ENCODE measurements at regions not wholly inside any gene's neighbourhood (a gene's known extent, or its start where the extent isn't known, plus 50 kb on each side); places are given as distances from the start of the nearest gene placed in this dataset.

DNA sequence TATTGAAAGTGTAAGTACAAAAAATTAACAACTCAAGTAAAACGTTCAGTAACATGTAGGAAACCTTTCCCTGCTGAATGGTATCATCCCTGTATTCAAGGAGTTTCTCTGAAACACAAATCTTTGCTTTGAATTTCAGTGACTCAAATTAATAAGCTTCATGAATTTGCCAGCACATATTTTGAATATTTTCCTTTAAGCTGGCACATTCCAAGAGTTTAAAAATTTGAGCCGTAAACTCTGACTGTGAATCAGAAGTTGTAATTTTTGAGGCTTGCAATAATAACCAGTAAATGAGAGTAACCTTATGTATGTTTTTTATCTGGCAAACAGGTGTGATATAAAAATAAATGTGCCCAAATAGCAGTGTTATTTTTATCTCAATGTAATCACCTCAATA, 1722.6 kb upstream of the PRR20A start:
- Histone ChIP-seq H3K27ac (no peak overlapping the region), H3K27me3 (replicated peaks) (no peaks in the 10 kb centered on the region), H3K4me3 (ENCODE audit: low read depth, low read length) (no peak overlapping the region), H3K36me3 (replicated peaks) (no peaks in the 10 kb centered on the region)
- DNase-seq: no peak
- in situ Hi-C loops (cut with HindIII; ENCODE audit: low pct_ligation_motif_present, low sequenced_read_pairs): no loop called here
- TF ChIP-seq, protein P1, sequence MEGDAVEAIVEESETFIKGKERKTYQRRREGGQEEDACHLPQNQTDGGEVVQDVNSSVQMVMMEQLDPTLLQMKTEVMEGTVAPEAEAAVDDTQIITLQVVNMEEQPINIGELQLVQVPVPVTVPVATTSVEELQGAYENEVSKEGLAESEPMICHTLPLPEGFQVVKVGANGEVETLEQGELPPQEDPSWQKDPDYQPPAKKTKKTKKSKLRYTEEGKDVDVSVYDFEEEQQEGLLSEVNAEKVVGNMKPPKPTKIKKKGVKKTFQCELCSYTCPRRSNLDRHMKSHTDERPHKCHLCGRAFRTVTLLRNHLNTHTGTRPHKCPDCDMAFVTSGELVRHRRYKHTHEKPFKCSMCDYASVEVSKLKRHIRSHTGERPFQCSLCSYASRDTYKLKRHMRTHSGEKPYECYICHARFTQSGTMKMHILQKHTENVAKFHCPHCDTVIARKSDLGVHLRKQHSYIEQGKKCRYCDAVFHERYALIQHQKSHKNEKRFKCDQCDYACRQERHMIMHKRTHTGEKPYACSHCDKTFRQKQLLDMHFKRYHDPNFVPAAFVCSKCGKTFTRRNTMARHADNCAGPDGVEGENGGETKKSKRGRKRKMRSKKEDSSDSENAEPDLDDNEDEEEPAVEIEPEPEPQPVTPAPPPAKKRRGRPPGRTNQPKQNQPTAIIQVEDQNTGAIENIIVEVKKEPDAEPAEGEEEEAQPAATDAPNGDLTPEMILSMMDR (IDR thresholded peaks at IDR 0.05; ENCODE audit: low read depth, low read length, missing control alignments): no peak

GRCh38 chr13:55432814-55433213, 1707.9 kb upstream of the PRR20A start:
- TF ChIP-seq, protein P1 (IDR thresholded peaks at IDR 0.05; ENCODE audit: low read depth, low read length, missing control alignments): no peak
- no peak overlapping the region for H3K4me3 ChIP-seq (ENCODE audit: low read depth, low read length)
- H3K36me3 ChIP-seq (replicated peaks): no peaks in the 10 kb centered on the region
- no peak overlapping the region for H3K27ac ChIP-seq
- no peak for DNase-seq
- in situ Hi-C loops (cut with HindIII; ENCODE audit: low pct_ligation_motif_present, low sequenced_read_pairs): no loop called here
- H3K27me3 ChIP-seq (replicated peaks): no peaks in the 10 kb centered on the region

- TF ChIP-seq, protein P1 (IDR thresholded peaks at IDR 0.05; ENCODE audit: low read depth, low read length, missing control alignments): no peak
- in situ Hi-C loops (cut with HindIII; ENCODE audit: low pct_ligation_motif_present, low sequenced_read_pairs): no loop called here
- H3K27me3 ChIP-seq (replicated peaks): no peaks in the 10 kb centered on the region
These were observed 1703.6 kb upstream of the PRR20A start for GRCh38 chr13:55437162-55437561.

DNA sequence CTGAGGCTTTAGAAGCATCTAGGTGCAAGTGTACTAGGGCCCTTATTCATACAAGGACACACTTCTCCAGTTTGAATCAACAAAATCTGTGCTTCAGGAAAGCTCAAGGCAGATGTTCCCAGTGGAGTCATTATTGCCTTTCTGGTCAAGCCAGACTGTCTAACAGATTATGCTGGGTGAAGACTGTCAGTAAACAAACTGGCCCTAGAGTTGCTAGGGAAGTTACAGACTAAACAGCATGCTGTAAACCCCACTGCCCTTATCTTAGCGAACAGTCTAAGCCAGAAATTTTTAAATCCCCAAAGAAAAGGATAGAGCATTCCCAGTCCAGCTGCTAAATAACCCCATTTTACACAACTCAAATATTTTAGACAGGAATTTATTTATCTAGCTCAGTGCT, 1701.3 kb upstream of the PRR20A start:
- Histone ChIP-seq H3K27ac (no peak overlapping the region), H3K27me3 (replicated peaks) (no peaks in the 10 kb centered on the region), H3K36me3 (replicated peaks) (no peaks in the 10 kb centered on the region), H3K4me3 (ENCODE audit: low read depth, low read length) (no peak overlapping the region)
- no peak for DNase-seq
- in situ Hi-C loops (cut with HindIII; ENCODE audit: low pct_ligation_motif_present, low sequenced_read_pairs): no loop called here
- TF ChIP-seq, protein P1 (IDR thresholded peaks at IDR 0.05; ENCODE audit: low read depth, low read length, missing control alignments): no peak

More at GRCh38 chr13:55437162-55437561, 1703.6 kb upstream of the PRR20A start:
- no peak for DNase-seq
- H3K4me3 ChIP-seq (ENCODE audit: low read depth, low read length): no peak overlapping the region
- no peaks in the 10 kb centered on the region for H3K36me3 ChIP-seq (replicated peaks)
- no peak overlapping the region for H3K27ac ChIP-seq

DNA sequence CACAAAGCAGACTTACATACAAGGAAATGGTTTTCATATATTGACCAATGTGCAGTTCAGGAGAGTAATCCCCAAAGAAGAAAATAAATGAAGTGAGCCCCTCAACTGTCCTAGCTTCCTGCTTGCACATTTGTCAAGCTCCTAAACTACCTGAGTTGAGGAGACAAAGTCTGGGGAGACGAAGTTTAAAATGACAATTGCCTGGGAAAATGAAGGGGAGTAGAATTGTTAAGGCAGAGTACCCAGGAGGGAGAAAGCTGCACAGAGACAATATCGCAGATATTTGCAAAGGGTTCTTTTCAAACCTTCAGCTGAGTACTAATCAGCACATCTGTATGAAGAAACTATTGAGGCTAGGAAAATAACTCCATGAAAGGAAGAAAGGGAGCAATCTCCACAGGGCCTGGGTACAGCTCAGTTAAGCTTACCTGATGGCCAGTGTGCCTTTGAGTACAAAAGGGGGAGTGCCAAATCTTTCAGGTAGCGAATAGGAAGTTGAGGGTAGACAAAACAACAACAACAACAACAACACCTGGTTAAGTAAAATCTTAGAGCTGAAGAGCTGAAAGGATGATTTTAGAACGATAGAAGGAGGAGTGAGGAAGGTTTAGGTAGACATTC, 1700.1 kb upstream of the PRR20A start:
- Histone ChIP-seq H3K27ac (no peak overlapping the region), H3K27me3 (replicated peaks) (no peaks in the 10 kb centered on the region), H3K4me3 (ENCODE audit: low read depth, low read length) (no peak overlapping the region), H3K36me3 (replicated peaks) (no peaks in the 10 kb centered on the region)
- in situ Hi-C loops (cut with HindIII; ENCODE audit: low pct_ligation_motif_present, low sequenced_read_pairs): no loop called here
- TF ChIP-seq, protein P1 (IDR thresholded peaks at IDR 0.05; ENCODE audit: low read depth, low read length, missing control alignments): no peak
- DNase-seq: no peak

GRCh38 chr13:55464222-55464621, 1676.5 kb upstream of the PRR20A start:
- no peak overlapping the region for H3K4me3 ChIP-seq (ENCODE audit: low read depth, low read length)
- TF ChIP-seq, protein P1 (IDR thresholded peaks at IDR 0.05; ENCODE audit: low read depth, low read length, missing control alignments): no peak
- H3K27ac ChIP-seq: no peak overlapping the region
- H3K27me3 ChIP-seq (replicated peaks): no peaks in the 10 kb centered on the region
- in situ Hi-C loops (cut with HindIII; ENCODE audit: low pct_ligation_motif_present, low sequenced_read_pairs): no loop called here
- no peaks in the 10 kb centered on the region for H3K36me3 ChIP-seq (replicated peaks)
- no peak for DNase-seq
